ENCODE measurements at regions not wholly inside any gene's neighbourhood (a gene's known extent, or its start where the extent isn't known, plus 50 kb on each side); places are given as distances from the start of the nearest gene placed in this dataset.

DNA sequence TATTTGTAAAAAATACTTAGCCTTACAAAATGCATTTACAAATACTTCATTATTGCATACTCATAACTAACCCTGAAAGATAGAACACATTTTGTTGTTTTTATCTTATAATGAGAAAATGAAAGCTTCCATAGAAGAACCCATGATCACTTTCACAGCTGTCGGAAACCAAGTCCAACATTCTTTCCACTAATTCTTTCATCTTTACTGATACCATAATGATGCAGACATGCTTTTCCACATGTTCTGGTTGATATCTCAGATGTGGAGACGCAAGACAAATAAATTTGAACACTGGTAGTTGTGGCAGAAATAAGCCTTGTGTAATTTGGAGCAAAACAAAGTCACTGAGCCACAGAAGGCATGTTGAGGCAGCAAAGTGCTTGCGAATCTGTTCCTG, 136.0 kb downstream of the FBXO4 start:
- TF ChIP-seq, protein P1, sequence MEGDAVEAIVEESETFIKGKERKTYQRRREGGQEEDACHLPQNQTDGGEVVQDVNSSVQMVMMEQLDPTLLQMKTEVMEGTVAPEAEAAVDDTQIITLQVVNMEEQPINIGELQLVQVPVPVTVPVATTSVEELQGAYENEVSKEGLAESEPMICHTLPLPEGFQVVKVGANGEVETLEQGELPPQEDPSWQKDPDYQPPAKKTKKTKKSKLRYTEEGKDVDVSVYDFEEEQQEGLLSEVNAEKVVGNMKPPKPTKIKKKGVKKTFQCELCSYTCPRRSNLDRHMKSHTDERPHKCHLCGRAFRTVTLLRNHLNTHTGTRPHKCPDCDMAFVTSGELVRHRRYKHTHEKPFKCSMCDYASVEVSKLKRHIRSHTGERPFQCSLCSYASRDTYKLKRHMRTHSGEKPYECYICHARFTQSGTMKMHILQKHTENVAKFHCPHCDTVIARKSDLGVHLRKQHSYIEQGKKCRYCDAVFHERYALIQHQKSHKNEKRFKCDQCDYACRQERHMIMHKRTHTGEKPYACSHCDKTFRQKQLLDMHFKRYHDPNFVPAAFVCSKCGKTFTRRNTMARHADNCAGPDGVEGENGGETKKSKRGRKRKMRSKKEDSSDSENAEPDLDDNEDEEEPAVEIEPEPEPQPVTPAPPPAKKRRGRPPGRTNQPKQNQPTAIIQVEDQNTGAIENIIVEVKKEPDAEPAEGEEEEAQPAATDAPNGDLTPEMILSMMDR (IDR thresholded peaks at IDR 0.05): no peak
- no peak for TF ChIP-seq POLR2A (IDR thresholded peaks at IDR 0.05)
